GM12878 (cell line): ENCODE measurements at regions not wholly inside any gene's neighbourhood (a gene's known extent, or its start where the extent isn't known, plus 50 kb on each side); places are given as distances from the start of the nearest gene placed in this dataset.

Experiments used
- POLR2A ChIP-seq: IDR thresholded peaks from 2 replicates; pipeline ENCODE4 v1.6.1; 2011; ENCODE audit warnings: low read depth, mild to moderate bottlenecking, low read length
- RAD21 ChIP-seq: IDR thresholded peaks from 2 replicates; pipeline ENCODE4 v1.6.1; 2011; ENCODE audit warnings: mild to moderate bottlenecking, low read depth, low read length, moderate library complexity; ENCODE audit not compliant: insufficient read depth
- SMAD5 ChIP-seq: IDR thresholded peaks from 2 replicates; pipeline ENCODE4 v1.6.1; 2016; ENCODE audit warnings: antibody characterized with exemption, low read depth
- YBX1 ChIP-seq: fragments of 450-650 bp; IDR thresholded peaks from 2 replicates; pipeline ENCODE4 v1.6.1; 2016; ENCODE audit warnings: antibody characterized with exemption
- ZNF274 ChIP-seq: IDR thresholded peaks from one replicate; pipeline ENCODE4 v1.8.0; 2011; ENCODE audit not compliant: insufficient read length, insufficient read depth
- ZNF592 ChIP-seq: fragments of 450-650 bp; IDR thresholded peaks from 2 replicates; pipeline ENCODE4 v1.6.1; 2017; ENCODE audit warnings: mild to moderate bottlenecking, moderate library complexity
- TF ChIP-seq, protein P1 (sequence below), 3 experiments: IDR thresholded peaks in 2 of 3; conservative IDR thresholded peaks in 1 of 3; 2 replicates each; pipeline ENCODE4 v1.5.1; 2011; ENCODE audit warnings: low read depth in 3 of 3, low read length in 3 of 3, mild to moderate bottlenecking in 3 of 3, control low read depth in 2 of 3, moderate library complexity in 2 of 3, inconsistent platforms in 1 of 3, mixed read lengths in 1 of 3; ENCODE audit not compliant: control insufficient read depth in 2 of 3, insufficient read depth in 1 of 3; ENCODE audit errors: extremely low read depth in 1 of 3

GRCh38 chr3:176577447-176577846 is 619.8 kb downstream of the TBL1XR1 start:
- no peak for TF ChIP-seq SMAD5
- no peak for TF ChIP-seq POLR2A
- TF ChIP-seq, protein P1, sequence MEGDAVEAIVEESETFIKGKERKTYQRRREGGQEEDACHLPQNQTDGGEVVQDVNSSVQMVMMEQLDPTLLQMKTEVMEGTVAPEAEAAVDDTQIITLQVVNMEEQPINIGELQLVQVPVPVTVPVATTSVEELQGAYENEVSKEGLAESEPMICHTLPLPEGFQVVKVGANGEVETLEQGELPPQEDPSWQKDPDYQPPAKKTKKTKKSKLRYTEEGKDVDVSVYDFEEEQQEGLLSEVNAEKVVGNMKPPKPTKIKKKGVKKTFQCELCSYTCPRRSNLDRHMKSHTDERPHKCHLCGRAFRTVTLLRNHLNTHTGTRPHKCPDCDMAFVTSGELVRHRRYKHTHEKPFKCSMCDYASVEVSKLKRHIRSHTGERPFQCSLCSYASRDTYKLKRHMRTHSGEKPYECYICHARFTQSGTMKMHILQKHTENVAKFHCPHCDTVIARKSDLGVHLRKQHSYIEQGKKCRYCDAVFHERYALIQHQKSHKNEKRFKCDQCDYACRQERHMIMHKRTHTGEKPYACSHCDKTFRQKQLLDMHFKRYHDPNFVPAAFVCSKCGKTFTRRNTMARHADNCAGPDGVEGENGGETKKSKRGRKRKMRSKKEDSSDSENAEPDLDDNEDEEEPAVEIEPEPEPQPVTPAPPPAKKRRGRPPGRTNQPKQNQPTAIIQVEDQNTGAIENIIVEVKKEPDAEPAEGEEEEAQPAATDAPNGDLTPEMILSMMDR (IDR thresholded peaks at IDR 0.05 in 2 of 3, conservative IDR thresholded peaks at IDR 0.05 in 1 of 3; ENCODE audit: control insufficient read depth in 2 of 3, extremely low read depth in 1 of 3, insufficient read depth in 1 of 3, low read depth in 3 of 3, low read length in 3 of 3): no peak
- TF ChIP-seq ZNF592: no peak
- no peak for TF ChIP-seq RAD21
- TF ChIP-seq YBX1: no peak
- TF ChIP-seq ZNF274: no peak
